HEK293T (cell line): ENCODE measurements at regions not wholly inside any gene's neighbourhood (a gene's known extent, or its start where the extent isn't known, plus 50 kb on each side); places are given as distances from the start of the nearest gene placed in this dataset.
"Not testable (repeated sequence)": the region's sequence is repeated elsewhere in the genome, so short reads cannot be mapped to it uniquely, and the experiment has no call there.

ENCODE experiments used
- CTCF ChIA-PET: fragments of 350-600 bp; formaldehyde crosslinking; extraction: SDS; loops from one replicate; lab custom pipeline; 2021; ENCODE audit warnings: antibody characterized with exemption, inconsistent platforms; lab: Yijun Ruan, JAX
- POLR2A ChIA-PET: fragments of 350-600 bp; formaldehyde crosslinking; extraction: SDS; loops from one replicate; lab custom pipeline; 2020; ENCODE audit warnings: antibody characterized with exemption, inconsistent platforms; lab: Yijun Ruan, JAX
- DNase-seq: peaks from one replicate; pipeline ENCODE4 v3.0.0; 2012; ENCODE audit warnings: mixed read lengths; ENCODE audit errors: extremely low spot score
- ARNT ChIP-seq: fragments of 450-650 bp; IDR thresholded peaks from 2 replicates; pipeline ENCODE4 v1.6.1; 2017; ENCODE audit warnings: mild to moderate bottlenecking
- BHLHE40 ChIP-seq: fragments of 450-650 bp; IDR thresholded peaks from 2 replicates; pipeline ENCODE4 v1.6.1; 2016; ENCODE audit warnings: mild to moderate bottlenecking, moderate library complexity, borderline replicate concordance
- CTBP1 ChIP-seq: fragments of 450-650 bp; IDR thresholded peaks from 2 replicates; pipeline ENCODE4 v1.6.1; 2016; ENCODE audit warnings: borderline replicate concordance
- ELF4 ChIP-seq: fragments of 450-650 bp; IDR thresholded peaks from 2 replicates; pipeline ENCODE4 v1.6.1; 2017; ENCODE audit warnings: antibody characterized with exemption
- FOXA1 ChIP-seq: fragments of 450-650 bp; IDR thresholded peaks from 2 replicates; pipeline ENCODE4 v1.6.1; 2016; ENCODE audit warnings: mild to moderate bottlenecking
- FOXK2 ChIP-seq: fragments of 450-650 bp; IDR thresholded peaks from 2 replicates; pipeline ENCODE4 v1.6.1; 2016; ENCODE audit warnings: mild to moderate bottlenecking
- FOXM1 ChIP-seq: fragments of 450-650 bp; IDR thresholded peaks from 2 replicates; pipeline ENCODE4 v1.6.1; 2017; ENCODE audit warnings: mild to moderate bottlenecking, borderline replicate concordance
- HDGF ChIP-seq: fragments of 450-650 bp; IDR thresholded peaks from 2 replicates; pipeline ENCODE4 v1.6.1; 2017; ENCODE audit warnings: antibody characterized with exemption, borderline replicate concordance
- L3MBTL2 ChIP-seq: fragments of 450-650 bp; conservative IDR thresholded peaks from 2 replicates; pipeline ENCODE4 v1.6.1; 2016; ENCODE audit warnings: mild to moderate bottlenecking
- LEF1 ChIP-seq: fragments of 450-650 bp; IDR thresholded peaks from 2 replicates; pipeline ENCODE4 v1.6.1; 2017; ENCODE audit warnings: mild to moderate bottlenecking, borderline replicate concordance
- NFRKB ChIP-seq: fragments of 450-650 bp; IDR thresholded peaks from 2 replicates; pipeline ENCODE4 v1.6.1; 2016; ENCODE audit warnings: mild to moderate bottlenecking, moderate library complexity
- PKNOX1 ChIP-seq: fragments of 450-650 bp; IDR thresholded peaks from 2 replicates; pipeline ENCODE4 v1.6.1; 2016
- SP1 ChIP-seq: fragments of 450-650 bp; IDR thresholded peaks from 2 replicates; pipeline ENCODE4 v1.6.1; 2017
- SUZ12 ChIP-seq: fragments of 450-650 bp; IDR thresholded peaks from 2 replicates; pipeline ENCODE4 v1.6.1; 2016; ENCODE audit warnings: mild to moderate bottlenecking
- TARDBP ChIP-seq: fragments of 450-650 bp; IDR thresholded peaks from 2 replicates; pipeline ENCODE4 v1.6.1; 2016
- ZNF384 ChIP-seq: fragments of 450-650 bp; IDR thresholded peaks from 2 replicates; pipeline ENCODE4 v1.6.1; 2016

GRCh38 chr4:159859656-159860148, 756.8 kb downstream of the RAPGEF2 start:
- CTCF ChIA-PET, result no interaction called here
- TF ChIP-seq CTBP1 (no peak), ARNT (no peak), LEF1 (no peak), PKNOX1 (no peak), BHLHE40 (no peak), ZNF384 (no peak), SP1 (no peak), TARDBP (no peak), NFRKB (no peak), FOXA1 (no peak), FOXM1 (no peak), L3MBTL2 (no peak), HDGF (no peak), ELF4 (no peak), FOXK2 (no peak), SUZ12 (no peak)
- POLR2A ChIA-PET, result no interaction called here
- DNase-seq, result no peak

DNA sequence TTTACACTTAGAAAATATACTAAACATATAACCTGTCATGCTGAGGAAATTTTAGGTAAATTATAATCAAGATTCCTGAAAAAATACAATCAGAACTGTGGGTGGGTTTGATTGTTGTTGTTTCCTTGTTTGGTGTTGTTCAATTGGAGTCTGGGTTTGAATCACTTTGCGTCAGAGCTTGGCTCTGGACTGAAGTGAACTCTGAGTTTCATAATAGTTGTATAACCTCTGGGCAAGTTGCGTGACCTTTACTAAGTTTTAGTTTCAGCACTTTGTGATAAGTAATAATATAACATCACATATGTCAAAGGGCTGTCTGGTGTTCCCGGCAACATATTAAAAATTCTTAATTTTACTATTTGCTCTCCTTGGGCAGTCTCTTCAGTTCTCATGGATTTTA, 758.1 kb downstream of the RAPGEF2 start:
- no peak for DNase-seq
- ChIA-PET CTCF (no interaction called here), POLR2A (no interaction called here)
- TF ChIP-seq CTBP1 (no peak), FOXA1 (no peak), L3MBTL2 (no peak), TARDBP (no peak), HDGF (no peak), BHLHE40 (no peak), ARNT (no peak), FOXK2 (no peak), SUZ12 (no peak), ELF4 (no peak), LEF1 (no peak), FOXM1 (no peak), PKNOX1 (no peak), ZNF384 (no peak), SP1 (no peak), NFRKB (no peak)

- TF ChIP-seq ZNF384 (no peak), CTBP1 (no peak), HDGF (no peak), FOXK2 (no peak), ARNT (no peak), ELF4 (no peak)
- DNase-seq, result no peak
- CTCF ChIA-PET, result no interaction called here
- POLR2A ChIA-PET, result no interaction called here
Measured at GRCh38 chr4:159864337-159864736, 761.5 kb downstream of the RAPGEF2 start.

DNA sequence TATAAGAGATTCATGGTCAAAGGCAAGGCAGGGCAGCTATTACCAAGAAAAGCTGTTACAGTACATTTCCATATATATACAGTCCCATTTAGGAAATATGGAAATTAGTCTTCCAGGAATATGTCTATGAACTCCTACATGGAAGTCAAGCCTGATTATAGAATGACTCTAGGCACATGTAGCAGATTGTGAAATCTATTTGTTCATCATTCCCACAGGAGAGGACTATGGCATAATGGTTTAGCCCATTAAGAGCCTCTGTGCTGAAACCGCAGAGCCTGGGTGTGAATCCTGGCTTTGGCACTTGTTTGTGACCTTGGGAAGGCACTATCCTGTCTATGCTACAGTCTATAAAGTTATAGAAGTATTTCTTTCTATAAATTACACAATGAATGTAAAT, 764.8 kb downstream of the RAPGEF2 start:
- POLR2A ChIA-PET, result no interaction called here
- CTCF ChIA-PET, result no interaction called here
- TF ChIP-seq SUZ12 (no peak), FOXK2 (no peak), SP1 (no peak), ZNF384 (no peak)
- DNase-seq, result no peak

- DNase-seq, POLR2A ChIA-PET: not testable (repeated sequence)
- CTCF ChIA-PET, result interaction anchor here (1.1 kb wide), 1 partner anchor 104 kb away, joined by 3 read pairs; no protein-coding TSS in a partner anchor
Measured at GRCh38 chr4:159868936-159869335, 766.1 kb downstream of the RAPGEF2 start.

DNA sequence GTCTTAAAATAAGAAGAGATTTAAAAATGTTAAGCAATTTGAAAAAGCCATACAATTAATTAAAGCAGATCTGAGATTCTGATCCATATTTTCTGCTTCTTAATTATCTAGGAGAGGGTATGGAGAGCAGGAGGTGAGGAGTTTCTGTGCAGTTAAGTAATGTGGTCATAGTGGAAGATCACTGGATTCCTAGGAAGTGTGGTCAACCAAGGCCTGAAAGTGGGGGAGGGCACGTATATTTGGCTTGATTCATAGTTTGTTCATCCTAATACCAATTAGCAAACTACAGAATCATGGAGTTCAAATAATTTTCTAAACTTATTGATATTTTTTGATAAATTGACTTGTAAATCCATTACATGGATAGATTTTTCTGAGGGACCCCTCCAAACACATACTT, 768.3 kb downstream of the RAPGEF2 start:
- no peak for TF ChIP-seq SP1
- no peak for TF ChIP-seq FOXK2
- TF ChIP-seq SUZ12, result no peak
- no peak for TF ChIP-seq ARNT
- POLR2A ChIA-PET, result no interaction called here
- CTCF ChIA-PET, result no interaction called here
- DNase-seq, result no peak

GRCh38 chr4:159881158-159881557, 778.3 kb downstream of the RAPGEF2 start:
- POLR2A ChIA-PET, result no interaction called here
- TF ChIP-seq TARDBP, result no peak
- no peak for TF ChIP-seq ELF4
- no peak for TF ChIP-seq LEF1
- no peak for TF ChIP-seq FOXK2
- TF ChIP-seq CTBP1, result no peak
- TF ChIP-seq BHLHE40, result no peak
- no peak for TF ChIP-seq FOXM1
- TF ChIP-seq SUZ12, result no peak
- no peak for TF ChIP-seq HDGF
- no peak for TF ChIP-seq ZNF384
- no peak for TF ChIP-seq NFRKB
- TF ChIP-seq SP1, result no peak
- TF ChIP-seq FOXA1, result no peak
- no peak for TF ChIP-seq ARNT
- no peak for TF ChIP-seq PKNOX1
- TF ChIP-seq L3MBTL2, result no peak
- no peak for DNase-seq
- CTCF ChIA-PET, result interaction anchor here (0.7 kb wide), 1 partner anchor 117 kb away, joined by 3 read pairs; no protein-coding TSS in a partner anchor
